ENCODE measurements at regions not wholly inside any gene's neighbourhood (a gene's known extent, or its start where the extent isn't known, plus 50 kb on each side); places are given as distances from the start of the nearest gene placed in this dataset.

DNA sequence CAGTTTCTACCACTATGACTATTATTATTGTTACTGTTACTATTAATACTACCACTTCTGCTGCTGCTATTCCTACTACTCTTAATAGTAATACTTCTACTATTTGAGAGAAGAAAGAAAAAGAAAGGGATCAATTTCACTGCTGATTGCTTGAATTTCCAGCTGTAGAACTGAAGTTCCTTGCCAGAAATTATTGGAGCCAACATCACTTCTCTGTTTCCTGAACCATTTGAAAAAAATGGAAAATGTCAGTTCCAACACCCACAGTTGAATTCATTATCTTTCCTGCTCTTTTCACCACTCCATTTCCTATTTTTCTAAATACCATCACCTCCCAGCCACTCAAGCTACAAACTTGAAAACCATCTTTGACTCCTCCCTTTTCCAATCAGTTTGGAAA is 54.1 kb upstream of the PIK3C2G start:
- no peak for DNase-seq

DNA sequence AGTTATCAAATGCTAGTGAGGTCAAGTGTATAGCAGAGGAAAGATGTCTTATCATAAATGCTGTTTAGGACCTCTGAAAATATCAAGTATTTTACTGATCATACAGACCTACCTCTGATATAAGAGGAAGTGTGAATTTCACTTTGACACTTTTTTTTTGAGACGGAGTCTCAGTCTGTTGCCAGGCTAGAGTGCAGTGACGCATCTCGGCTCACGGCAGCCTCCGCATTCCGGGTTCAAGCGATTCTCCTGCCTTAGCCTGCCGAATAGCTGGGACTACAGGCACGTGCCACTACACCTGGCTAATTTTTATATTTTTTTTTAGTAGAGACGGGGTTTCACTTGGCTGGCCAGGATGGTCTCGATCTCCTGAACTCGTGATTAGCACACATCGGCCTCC is 55.1 kb upstream of the PIK3C2G start:
- DNase-seq = no peak

DNA sequence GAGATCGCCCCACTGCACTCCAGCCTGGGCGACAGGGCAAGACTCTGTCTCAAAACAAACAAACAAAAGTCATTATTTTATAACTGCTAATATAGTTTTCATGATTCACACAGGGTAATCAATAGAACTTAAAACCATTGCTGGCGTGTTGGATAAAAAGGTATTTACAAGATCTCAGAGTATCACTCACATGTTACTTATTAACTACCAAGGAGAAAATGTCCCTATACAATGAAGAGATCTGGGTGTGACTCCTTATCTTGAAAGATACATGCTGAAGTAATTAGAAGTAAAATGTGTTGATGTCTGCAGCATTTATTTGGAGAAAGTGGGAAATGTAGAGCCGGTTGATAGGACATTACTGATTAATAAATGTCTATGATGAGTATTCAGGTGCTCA is 57.3 kb upstream of the PIK3C2G start:
- DNase-seq = no peak

DNA sequence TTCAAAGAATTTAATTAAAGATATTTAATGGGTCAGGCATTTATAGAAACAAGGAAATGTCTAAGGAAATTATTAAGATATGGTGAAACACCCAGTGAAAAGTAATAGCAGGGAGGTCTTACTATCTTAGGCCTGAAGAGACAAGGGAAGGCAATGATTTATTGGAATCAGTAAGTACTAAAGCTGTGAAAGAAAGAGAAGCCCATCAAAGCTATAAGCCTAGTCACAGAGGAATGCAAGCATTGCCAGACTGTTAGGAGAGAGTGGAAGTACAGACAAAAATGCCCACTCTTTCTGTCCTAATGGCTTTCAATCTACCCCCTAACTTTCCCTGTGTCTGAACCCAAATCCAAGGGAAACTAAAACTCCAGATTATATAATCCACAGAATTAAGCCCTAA is 69.2 kb upstream of the PIK3C2G start:
- no peak for DNase-seq

DNA sequence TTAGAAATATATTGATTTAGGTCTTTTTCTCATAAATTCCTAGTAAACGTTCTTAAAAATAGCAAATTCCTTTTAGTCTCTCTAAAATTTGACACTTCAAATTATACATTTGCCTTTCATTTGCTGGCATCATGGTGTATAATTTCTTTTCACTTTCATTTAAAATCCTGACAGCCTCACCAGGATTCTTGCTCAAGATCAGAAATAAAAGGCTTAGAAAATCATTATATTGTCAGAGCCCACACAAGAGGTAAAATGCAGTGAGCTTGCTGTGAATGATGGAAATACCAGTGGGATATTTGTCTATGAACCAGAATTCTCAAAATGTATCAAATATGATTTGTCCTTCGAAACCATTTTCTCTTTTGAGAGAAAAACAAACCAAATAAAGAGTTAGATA is 78.2 kb upstream of the PIK3C2G start:
- DNase-seq = no peak

DNA sequence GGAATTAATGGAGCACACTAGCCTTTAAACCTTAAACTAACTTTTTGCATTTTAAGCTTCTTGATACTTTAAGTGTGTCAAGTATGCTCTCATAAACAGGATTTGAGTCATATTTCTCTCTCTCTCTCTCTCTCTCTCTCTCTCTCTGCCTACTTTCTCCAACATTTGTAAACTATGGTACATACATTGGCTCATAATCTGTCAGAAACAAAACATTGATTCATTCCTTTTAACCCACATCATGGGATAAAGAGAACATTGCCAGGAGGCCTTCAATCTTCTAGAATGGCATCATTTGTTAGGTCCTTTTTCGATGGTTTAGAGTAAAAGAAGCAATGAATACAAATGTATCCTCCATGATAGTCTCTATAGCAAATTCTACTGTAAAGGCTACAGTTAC is 81.6 kb upstream of the RERGL start:
- DNase-seq = no peak

DNA sequence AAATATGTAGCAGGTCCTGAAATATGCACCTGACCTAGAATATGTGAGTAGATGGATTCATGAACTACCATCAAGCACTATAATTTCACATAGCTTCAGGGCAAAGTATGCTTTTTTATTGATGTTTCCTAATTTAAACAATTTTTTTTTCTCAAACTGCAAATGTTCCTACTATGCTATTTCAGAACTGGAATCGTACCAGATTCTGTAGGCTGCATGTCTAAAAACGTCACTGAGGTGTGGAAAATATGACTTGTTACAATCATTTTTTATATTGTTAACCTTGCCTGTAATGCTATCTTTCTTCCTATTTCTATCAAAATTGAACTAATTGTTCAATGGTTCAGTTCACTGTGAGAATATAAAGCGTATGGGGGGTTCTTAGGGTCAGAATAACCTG is 78.0 kb upstream of the RERGL start:
- DNase-seq = no peak

DNA sequence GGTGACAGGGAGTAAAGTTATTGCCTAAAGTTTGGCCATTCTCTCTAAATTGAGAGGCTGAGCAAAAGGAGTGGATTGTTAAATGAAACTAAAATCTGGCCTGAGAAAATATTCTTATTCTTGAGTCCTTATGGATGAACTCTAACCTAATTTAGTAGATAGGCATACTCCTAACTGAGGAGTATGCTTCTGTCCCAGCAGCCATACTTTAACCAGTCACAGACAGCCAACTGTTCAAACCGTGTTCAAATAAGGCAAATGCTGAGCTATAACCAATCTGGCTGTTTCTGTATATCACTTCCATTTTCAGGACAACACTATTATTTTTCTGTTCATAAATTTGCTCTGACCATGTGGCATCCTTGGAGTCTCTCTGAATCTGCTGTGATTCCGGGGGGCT is 75.9 kb upstream of the RERGL start:
- no peak for DNase-seq

DNA sequence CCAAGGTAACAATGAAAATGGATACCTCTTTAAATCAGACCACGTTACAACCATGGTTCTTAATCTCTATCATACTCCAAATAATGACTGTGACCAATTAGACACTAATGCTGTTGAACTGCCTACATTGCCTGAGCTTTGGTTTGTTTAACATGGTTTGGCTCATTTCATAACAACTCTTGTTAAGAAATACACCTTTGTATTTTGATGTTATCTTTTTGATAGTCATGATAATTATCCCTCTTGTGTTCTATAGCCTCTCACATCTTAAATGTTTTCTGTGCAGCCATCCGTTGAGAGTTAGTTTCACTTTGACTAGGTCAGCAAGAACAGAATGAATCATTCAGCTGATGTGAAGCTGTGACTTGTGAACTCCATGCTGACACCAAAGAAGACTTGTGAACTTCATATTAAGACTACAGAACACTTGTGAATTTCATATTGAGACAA is 75.5 kb upstream of the RERGL start:
- peak; percentile 70 for DNase-seq

DNA sequence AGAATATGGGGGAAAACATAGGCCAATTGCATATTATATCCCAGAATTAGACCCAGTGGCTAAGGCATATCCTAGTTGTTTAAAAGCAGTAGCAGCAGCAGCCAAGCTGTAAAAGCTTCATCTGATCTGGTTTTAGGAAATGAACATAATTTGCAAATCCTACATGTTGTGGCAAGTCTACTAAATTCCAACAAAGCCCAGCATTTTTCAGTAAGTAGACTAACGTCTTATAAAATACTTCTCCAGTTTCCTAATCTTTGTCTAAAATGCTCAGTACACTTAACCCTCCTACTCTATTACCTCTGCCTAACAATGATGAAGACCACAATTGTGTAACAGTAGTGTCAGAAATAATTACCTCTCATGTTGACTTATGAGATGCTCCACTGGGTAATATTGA is 70.9 kb upstream of the RERGL start:
- no peak for DNase-seq

DNA sequence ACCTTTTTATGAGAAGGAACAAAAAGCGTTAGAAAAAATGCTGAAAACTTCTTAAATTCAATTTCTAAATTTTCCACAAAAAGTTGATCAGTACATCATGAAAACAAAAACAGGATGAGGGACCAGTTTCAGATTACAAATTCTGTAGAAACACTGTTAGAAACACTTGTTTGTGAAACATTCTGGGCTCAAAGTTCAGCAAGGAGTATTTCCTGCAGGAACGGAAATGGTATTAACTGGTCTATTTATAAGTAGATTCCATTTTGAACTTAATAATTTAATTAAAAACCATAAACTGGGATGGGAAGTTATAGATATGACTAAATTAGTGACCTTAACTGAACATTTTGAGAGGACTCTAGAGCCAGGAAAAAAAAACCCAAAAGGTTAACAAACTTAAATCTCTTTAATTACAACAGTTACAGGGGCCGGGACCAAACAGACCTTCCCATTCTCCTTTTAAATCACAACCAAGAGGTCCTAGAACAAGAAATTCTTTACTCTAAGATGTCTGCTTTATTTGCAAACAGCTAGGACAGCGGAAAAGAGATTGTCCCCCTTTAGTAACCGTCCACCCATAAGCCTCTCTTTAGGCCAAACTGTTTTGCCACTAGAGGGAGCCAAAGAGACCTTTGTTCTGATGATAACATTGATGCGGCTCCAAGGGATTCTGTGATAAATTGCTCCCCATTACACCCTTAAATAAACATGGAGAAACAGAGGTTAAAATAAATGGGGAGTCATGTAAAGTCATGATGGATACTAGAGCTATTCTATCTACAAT is 69.0 kb upstream of the RERGL start:
- DNase-seq = peak; percentile 86

DNA sequence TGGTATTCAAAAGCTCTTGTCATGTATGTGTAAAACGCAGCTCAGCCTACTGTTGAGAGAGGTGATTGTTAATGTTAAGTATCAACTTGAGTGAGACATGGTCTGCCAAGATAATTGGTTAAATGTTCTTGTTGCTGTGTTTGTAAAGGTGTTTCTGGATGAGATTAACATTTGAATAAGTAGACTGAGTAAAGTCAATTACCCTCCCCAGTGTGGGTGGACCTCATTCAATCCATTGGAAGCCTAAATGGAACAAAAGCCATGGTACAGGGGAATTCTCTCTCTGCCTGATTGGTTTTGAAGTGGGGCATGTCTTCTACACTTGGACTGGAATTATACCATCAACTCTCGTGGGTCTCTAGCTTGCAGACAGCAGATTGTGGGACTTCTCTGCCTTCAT is 63.8 kb upstream of the RERGL start:
- DNase-seq = peak; percentile 77

DNA sequence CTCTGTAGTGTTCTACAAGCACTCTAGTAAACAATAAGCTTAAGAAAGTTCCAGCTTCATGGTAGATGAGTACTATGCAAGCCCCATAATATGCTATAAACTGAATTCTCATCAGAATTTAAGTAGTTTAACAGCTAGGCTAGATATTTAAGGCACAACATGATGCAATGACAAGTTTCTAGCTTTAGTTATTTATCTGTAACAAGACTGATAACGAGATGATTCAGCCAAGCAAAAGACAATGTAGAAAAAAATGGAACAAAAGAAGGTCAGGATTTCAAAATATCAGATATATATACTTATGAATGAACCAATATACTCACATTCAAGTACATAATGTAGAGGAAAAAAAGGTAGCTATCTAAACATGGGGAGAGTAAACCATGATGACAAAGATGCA is 61.0 kb upstream of the RERGL start:
- no peak for DNase-seq

DNA sequence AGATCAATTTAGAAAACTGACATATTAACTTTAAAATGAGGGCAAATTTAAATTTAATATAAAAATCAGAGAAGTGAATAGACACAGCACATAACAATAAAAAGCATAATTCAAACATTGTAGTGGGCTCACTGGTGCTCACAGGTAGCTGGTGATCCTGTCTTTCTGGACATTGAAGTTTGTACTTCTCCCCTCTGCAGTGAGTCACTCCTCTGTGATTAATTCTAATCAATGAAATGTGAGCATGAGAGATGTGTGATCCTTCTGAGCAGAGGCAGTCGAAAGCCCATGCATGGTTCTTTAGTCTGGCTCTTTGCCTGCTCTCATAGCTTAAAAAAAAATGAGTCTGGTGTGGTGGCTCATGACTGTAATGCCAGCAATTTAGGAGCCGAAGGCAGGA is 59.0 kb upstream of the RERGL start:
- DNase-seq = no peak

DNA sequence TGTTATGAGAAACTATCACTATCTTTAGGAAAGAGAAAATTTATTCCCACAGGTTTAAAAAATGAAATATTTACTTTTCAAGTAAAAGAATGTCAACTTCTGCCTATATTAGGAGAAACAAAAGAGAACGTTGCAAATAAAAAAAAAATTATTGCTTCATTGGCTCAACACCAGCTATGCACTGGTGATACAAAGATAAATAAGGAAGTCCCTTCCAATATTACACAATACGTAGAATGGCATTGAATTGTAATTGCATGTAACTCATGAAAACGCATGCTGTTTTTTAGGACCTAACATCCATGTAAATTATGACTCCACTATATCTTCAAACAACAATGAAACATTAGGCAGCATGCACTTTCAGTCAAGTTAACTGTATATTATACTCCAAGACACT is 56.4 kb upstream of the RERGL start:
- DNase-seq = peak; percentile 28

DNA sequence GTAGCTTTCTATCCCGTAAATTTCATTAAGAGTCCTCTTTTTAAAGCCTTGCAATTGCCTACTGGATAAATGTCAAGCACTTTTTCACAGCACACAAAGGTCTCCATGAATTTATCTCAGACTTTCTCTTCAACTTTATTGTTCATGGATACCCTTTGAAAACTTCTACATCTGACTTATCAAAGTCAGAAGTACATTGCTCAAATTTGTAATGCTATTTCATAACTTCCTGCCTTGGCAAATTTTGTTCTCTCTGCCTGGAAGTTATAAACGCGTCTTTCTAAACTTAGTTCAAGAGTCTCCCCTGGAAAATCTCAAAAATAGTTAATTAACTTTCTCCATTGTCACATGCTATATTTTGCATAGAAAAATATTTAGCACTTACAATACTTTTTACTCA is 55.9 kb upstream of the RERGL start:
- no peak for DNase-seq

DNA sequence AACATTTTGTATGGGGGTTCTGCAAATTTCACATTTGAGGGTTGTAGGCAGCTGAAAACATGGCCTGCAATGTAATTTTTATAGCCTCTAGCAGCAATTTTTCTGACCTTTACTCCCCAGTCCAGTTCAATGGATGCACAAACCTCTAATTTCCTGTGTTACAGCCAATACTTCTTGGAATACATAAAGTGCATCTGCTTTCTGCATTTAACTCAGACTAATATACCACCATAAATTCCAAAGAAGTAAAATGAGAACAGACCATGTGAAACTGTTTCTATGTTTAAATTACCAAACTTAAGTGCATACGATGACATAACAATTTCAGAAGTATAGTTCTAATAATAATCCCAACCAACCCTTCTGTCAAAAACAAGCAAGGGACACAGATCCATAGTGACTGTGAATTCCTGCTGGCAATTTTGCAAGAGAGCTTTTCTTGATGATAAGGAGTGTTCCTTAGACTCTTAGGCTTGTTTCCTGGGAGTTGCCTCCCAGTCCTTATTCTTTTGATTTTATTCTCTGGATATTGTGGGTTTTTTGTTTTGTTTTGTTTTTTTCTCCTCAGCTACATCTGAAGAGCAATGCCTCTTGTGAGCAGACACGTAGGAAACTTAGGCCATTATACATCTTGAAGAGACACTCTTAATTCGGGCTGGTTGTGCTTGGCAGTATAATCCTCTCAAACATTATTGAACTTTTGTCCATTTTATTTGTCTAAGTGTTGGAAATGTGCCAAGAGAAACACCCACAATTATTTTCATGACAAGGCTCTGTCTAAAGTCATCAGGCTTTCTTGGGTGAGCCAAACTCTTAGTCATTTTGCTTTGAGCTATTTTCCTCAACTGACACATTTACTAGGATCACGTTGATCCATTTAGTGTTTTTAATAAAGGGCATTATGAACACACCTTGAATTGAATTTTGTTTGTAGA is 51.3 kb upstream of the RERGL start:
- peak; percentile 45 for DNase-seq

DNA sequence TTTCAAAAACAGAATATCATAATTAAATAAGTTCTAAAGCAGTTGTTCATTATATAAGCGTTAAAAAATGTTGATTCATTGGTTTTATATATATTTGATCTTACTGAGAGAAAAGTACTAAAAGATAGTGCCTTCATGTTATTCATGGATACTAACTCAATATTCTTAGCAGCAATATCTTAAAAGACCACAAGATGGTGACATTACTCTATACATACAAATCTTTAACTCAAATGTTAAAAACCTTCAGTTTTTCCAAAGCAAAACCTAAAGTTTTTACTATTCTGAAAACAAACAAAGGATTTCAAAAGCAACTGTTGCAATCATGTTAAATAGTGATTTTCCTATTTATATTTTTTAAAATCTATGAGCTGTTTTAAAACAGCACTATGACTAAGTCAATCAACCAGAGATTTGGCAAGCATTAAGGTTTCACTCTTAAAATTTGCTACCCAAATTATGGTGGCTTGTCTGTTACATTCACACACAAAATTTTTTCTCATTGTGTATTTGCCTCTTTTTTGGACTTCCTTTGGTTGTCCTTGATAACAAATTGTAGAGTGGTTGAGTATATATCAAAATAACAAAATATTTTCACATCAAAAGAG is 50.1 kb upstream of the RERGL start:
- peak; percentile 71 for DNase-seq
